Lower lobe of right lung (tissue), 2 donors: ENCODE measurements at regions not wholly inside any gene's neighbourhood (a gene's known extent, or its start where the extent isn't known, plus 50 kb on each side); places are given as distances from the start of the nearest gene placed in this dataset.
"Not testable (repeated sequence)": the region's sequence is repeated elsewhere in the genome, so short reads cannot be mapped to it uniquely, and the experiment has no call there.

Experiments used
- ATAC-seq, 2 donors: fragments of 200-7000 bp; cut with Tn5 transposase; one replicate each; pipeline ENCODE4 v1.9.1; 2020 to 2022; ENCODE audit warnings: mild to moderate bottlenecking in 2 of 2, moderate library complexity in 2 of 2
- DNase-seq: peaks from one replicate; pipeline ENCODE4 v3.0.0-alpha.2; 2020
- H3K27ac ChIP-seq: fragments of 200-600 bp; one replicate; pipeline ENCODE4 v1.8.0; 2022
- H3K27me3 ChIP-seq: fragments of 200-600 bp; one replicate; pipeline ENCODE4 v1.8.0; 2022; ENCODE audit warnings: low read depth
- H3K36me3 ChIP-seq: fragments of 200-600 bp; one replicate; pipeline ENCODE4 v1.8.0; 2022; ENCODE audit warnings: mild to moderate bottlenecking
- H3K4me1 ChIP-seq: fragments of 200-600 bp; one replicate; pipeline ENCODE4 v1.8.0; 2022
- H3K4me3 ChIP-seq: fragments of 200-600 bp; one replicate; pipeline ENCODE4 v1.8.0; 2022; ENCODE audit warnings: mild to moderate bottlenecking
- H3K9me3 ChIP-seq: fragments of 200-600 bp; one replicate; pipeline ENCODE4 v1.8.0; 2022
- intact Hi-C: fragments of 100-400 bp; cut with DNase I; formaldehyde crosslinking; loops from one replicate; pipeline ENCODE4 v1.11.0; 2022
- TF ChIP-seq, protein P1 (sequence below): fragments of 200-600 bp; IDR thresholded peaks from one replicate; pipeline ENCODE4 v1.8.0; 2022; ENCODE audit warnings: antibody characterized with exemption, mild to moderate bottlenecking
- donor health status: DM: no; HTN: yes; CAD: no; lungs with severe emphysema.

DNA sequence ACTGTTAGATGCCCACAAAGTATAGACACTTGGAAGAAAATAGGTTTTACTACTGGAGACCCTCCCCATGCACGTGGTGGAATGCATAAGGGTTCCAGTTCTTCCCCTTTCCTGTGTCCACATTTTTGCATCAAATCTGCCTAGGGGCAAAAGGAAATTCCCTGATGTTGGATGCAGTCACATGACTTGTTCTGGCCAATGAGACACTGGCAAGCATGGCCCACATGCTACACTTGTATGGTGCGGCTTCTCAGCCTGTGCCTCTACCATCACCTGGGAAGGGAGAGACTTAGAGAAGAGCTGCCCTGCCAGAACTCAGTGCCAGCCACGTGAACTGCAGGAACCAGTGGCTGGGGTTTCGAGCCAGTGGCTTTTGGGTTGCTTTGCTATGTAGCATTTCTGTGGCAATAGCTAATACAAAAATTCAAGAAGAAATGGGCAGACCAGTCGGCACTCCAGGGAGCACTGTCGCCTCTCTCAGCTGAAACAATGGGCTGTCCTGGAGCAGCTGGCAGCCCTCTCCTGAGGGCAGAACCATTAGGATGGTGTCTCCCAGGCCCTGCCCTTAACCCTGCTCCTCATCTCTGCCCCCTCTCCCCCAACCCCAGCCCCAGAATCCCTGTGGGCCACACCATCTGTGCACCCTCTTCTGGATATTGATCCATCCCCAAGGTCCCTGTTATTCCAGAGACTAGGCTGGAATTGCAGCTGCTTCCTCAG, 634.0 kb downstream of the UQCRFS1 start:
- intact Hi-C loops, result no loop called here
- TF ChIP-seq, protein P1, sequence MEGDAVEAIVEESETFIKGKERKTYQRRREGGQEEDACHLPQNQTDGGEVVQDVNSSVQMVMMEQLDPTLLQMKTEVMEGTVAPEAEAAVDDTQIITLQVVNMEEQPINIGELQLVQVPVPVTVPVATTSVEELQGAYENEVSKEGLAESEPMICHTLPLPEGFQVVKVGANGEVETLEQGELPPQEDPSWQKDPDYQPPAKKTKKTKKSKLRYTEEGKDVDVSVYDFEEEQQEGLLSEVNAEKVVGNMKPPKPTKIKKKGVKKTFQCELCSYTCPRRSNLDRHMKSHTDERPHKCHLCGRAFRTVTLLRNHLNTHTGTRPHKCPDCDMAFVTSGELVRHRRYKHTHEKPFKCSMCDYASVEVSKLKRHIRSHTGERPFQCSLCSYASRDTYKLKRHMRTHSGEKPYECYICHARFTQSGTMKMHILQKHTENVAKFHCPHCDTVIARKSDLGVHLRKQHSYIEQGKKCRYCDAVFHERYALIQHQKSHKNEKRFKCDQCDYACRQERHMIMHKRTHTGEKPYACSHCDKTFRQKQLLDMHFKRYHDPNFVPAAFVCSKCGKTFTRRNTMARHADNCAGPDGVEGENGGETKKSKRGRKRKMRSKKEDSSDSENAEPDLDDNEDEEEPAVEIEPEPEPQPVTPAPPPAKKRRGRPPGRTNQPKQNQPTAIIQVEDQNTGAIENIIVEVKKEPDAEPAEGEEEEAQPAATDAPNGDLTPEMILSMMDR, result no peak
- no peak overlapping the region for H3K27ac ChIP-seq
- ATAC-seq, result no peak
- no peaks in the 10 kb centered on the region for H3K27me3 ChIP-seq
- DNase-seq, result no peak
- no peaks in the 10 kb centered on the region for H3K9me3 ChIP-seq
- no peaks in the 10 kb centered on the region for H3K36me3 ChIP-seq
- no peak overlapping the region for H3K4me3 ChIP-seq
- no peaks in the 10 kb centered on the region for H3K4me1 ChIP-seq

DNA sequence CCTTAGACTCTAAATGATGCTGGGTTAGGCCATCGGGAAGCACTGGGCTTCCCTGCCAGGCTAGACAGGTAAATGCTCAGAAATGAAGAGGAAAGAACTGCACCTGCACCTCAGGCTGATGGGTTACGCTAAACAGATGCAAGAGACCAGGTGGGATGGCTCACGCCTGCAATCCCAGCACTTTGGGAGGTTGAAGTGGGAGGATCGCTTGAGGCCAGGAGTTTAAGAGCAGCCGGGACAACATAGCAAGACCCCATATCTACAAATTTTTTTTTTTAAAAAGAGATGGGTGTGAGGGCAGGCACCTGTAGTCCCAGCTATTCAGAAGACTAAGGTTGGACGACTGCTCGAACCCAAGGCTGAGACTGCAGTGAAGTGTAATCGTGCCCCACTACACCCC, 634.7 kb downstream of the UQCRFS1 start:
- DNase-seq, result no peak
- TF ChIP-seq, protein P1, result no peak
- Histone ChIP-seq H3K9me3 (no peaks in the 10 kb centered on the region), H3K4me3 (no peak overlapping the region), H3K27ac (no peak overlapping the region), H3K36me3 (no peaks in the 10 kb centered on the region), H3K27me3 (no peaks in the 10 kb centered on the region), H3K4me1 (no peaks in the 10 kb centered on the region)
- ATAC-seq, result no peak
- intact Hi-C loops, result no loop called here

DNA sequence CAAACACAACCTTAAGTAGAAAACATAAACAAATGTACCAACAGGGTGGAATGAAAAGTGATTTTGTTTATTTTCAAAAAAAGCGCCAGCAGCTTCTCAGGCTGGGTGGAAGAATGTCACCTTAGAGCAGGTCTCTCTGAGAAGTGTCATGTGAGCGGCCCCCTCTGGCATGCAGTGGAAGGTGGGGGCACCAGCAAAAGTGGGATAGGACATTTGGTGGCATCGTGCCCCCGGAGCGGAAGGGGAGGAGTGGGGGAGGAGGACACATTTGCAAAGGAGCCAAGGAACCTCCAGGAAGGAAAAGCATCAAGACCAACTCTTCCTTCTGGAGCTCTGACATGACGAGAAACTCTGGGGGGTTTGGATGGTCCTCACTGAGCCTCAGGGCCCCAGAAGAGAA, 635.3 kb downstream of the UQCRFS1 start:
- intact Hi-C loops, result no loop called here
- Histone ChIP-seq H3K36me3 (no peaks in the 10 kb centered on the region), H3K4me3 (no peak overlapping the region), H3K9me3 (no peaks in the 10 kb centered on the region), H3K4me1 (no peaks in the 10 kb centered on the region), H3K27ac (no peak overlapping the region), H3K27me3 (no peaks in the 10 kb centered on the region)
- TF ChIP-seq, protein P1, result no peak
- DNase-seq, result no peak
- ATAC-seq, result no peak

DNA sequence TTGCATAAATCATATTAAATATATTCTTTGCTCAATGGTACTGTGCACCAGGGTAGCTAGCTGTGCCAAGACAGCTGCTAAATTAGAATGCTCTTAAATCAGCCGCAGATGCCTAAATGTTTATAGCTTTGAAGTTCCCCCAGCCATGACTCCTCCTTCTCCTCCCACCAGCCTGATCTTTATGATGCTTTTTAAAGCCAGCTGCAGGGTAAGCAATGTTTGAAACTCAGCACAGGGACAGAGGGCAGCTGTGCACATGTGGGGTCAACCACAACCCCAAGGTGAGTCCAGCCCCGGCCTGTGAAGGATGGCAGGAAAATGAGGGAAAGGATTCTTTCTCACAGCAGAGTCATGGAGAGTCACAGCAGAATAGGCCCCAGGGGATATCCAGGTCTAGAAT, 635.7 kb downstream of the UQCRFS1 start:
- no peak overlapping the region for H3K27ac ChIP-seq

DNA sequence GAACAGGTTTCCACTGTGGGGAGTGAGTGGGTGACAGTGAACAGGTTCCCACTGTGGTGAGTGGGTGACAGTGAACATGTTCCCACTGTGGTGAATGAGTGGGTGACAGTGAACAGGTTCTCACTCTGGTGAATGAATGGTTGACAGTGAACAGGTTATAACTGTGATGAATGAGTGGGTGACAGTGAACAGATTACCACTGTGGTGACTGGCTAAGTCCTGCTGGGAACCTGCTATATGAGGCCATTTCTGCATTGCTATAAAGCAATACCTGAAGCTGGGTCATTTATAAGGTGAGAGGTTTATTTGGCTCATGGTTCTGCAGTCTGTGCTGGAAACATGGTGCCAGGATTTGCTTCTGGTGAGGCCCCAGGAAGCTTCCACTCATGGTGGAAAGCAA, 637.1 kb downstream of the UQCRFS1 start:
- H3K4me1 ChIP-seq, result no peaks in the 10 kb centered on the region
- H3K27me3 ChIP-seq, result no peaks in the 10 kb centered on the region
- no peak for ATAC-seq
- no peak overlapping the region for H3K4me3 ChIP-seq
- DNase-seq, result no peak
- TF ChIP-seq, protein P1, result no peak
- H3K27ac ChIP-seq, result no peak overlapping the region
- no peaks in the 10 kb centered on the region for H3K9me3 ChIP-seq
- H3K36me3 ChIP-seq, result no peaks in the 10 kb centered on the region
- intact Hi-C loops, result no loop called here

More for the DNA sequence above, 635.7 kb downstream of the UQCRFS1 start:
- intact Hi-C loops, result no loop called here
- no peaks in the 10 kb centered on the region for H3K27me3 ChIP-seq
- no peaks in the 10 kb centered on the region for H3K36me3 ChIP-seq
- no peak overlapping the region for H3K4me3 ChIP-seq
- DNase-seq, result no peak
- TF ChIP-seq, protein P1, result no peak
- H3K4me1 ChIP-seq, result no peaks in the 10 kb centered on the region
- H3K9me3 ChIP-seq, result no peaks in the 10 kb centered on the region
- ATAC-seq, result no peak

DNA sequence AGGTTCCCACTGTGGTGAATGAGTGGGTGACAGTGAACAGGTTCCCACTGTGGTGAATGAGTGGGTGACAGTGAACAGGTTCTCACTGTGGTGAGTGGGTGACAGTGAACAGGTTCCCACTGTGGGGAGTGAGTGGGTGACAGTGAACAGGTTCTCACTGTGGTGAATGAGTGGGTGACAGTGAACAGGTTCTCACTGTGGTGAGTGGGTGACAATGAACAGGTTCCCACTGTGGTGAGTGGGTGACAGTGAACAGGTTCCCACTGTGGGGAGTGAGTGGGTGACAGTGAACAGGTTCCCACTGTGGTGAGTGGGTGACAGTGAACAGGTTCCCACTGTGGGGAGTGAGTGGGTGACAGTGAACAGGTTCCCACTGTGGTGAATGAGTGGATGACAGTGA, 637.6 kb downstream of the UQCRFS1 start:
- H3K27me3 ChIP-seq, H3K4me3 ChIP-seq, H3K36me3 ChIP-seq, H3K4me1 ChIP-seq, intact Hi-C loops, ATAC-seq, DNase-seq, H3K27ac ChIP-seq, H3K9me3 ChIP-seq: not testable (repeated sequence)
